CD4-positive, alpha-beta T cell (primary cell): ENCODE measurements at regions not wholly inside any gene's neighbourhood (a gene's known extent, or its start where the extent isn't known, plus 50 kb on each side); places are given as distances from the start of the nearest gene placed in this dataset.

ENCODE experiments used
- ATAC-seq: fragments of 200-7000 bp; cut with Tn5 transposase; one replicate; pipeline ENCODE4 v1.10.0; 2022; ENCODE audit warnings: mild to moderate bottlenecking; ENCODE audit not compliant: poor library complexity
- CTCF ChIA-PET: fragments of 350-600 bp; sonication (Branson Sonifier 250); formaldehyde crosslinking; loops from one replicate; lab custom pipeline; 2021; ENCODE audit warnings: antibody characterized with exemption, inconsistent platforms; lab: Charles Lee
- POLR2A ChIA-PET: fragments of 350-600 bp; sonication (Branson Sonifier 250); formaldehyde crosslinking; loops from one replicate; lab custom pipeline; 2021; ENCODE audit warnings: antibody characterized with exemption, inconsistent platforms; lab: Charles Lee
- DNase-seq, 14 experiments: peaks; one replicate each; pipeline ENCODE4 v3.0.0-alpha.2; 2013 to 2020; ENCODE audit warnings: mixed read lengths in 2 of 14
- H3K27ac ChIP-seq, 2 donors: one replicate each; pipeline versions ENCODE4 v1.5.1 to v1.7.0; 2013; ENCODE audit warnings: low read length in 2 of 2, low read depth in 1 of 2, mild to moderate bottlenecking in 1 of 2
- H3K27me3 ChIP-seq, 2 experiments: 1 replicate in 1 of 2; 2 replicates in 1 of 2; pipeline versions ENCODE4 v1.6.1 to v1.7.0; 2013; ENCODE audit warnings: low read length in 2 of 2, control low read depth in 1 of 2, mild to moderate bottlenecking in 1 of 2, moderate library complexity in 1 of 2; ENCODE audit not compliant: insufficient read depth in 2 of 2, control insufficient read depth in 1 of 2
- H3K36me3 ChIP-seq: one replicate; pipeline ENCODE4 v1.6.1; 2013; ENCODE audit warnings: low read length, control low read depth; ENCODE audit not compliant: insufficient read depth
- H3K4me1 ChIP-seq: one replicate; pipeline ENCODE4 v1.6.1; 2013; ENCODE audit warnings: low read length, control low read depth; ENCODE audit not compliant: insufficient read depth
- H3K4me3 ChIP-seq: one replicate; pipeline ENCODE4 v1.5.1; 2013; ENCODE audit warnings: mild to moderate bottlenecking, low read length, moderate library complexity
- H3K9me3 ChIP-seq, 2 experiments: 1 replicate in 1 of 2; 2 replicates in 1 of 2; pipeline versions ENCODE4 v1.6.1 to v1.7.0; 2013; ENCODE audit warnings: low read length in 2 of 2, mild to moderate bottlenecking in 2 of 2, control low read depth in 1 of 2, moderate library complexity in 1 of 2; ENCODE audit not compliant: control insufficient read depth in 1 of 2, insufficient read depth in 1 of 2
- H3K27ac Mint-ChIP-seq: one replicate; pipeline ENCODE4 v1.8.0; 2020; ENCODE audit warnings: mixed read lengths
- H3K27me3 Mint-ChIP-seq: one replicate; pipeline ENCODE4 v1.8.0; 2021; ENCODE audit warnings: mixed read lengths
- H3K36me3 Mint-ChIP-seq: one replicate; pipeline ENCODE4 v1.8.0; 2021; ENCODE audit warnings: low read depth, mixed read lengths
- H3K4me1 Mint-ChIP-seq: one replicate; pipeline ENCODE4 v1.8.0; 2021; ENCODE audit warnings: low read depth, mixed read lengths
- H3K4me3 Mint-ChIP-seq: one replicate; pipeline ENCODE4 v1.8.0; 2020; ENCODE audit warnings: mild to moderate bottlenecking, mixed read lengths
- H3K9me3 Mint-ChIP-seq: one replicate; pipeline ENCODE4 v1.8.0; 2020; ENCODE audit warnings: mixed read lengths
- intact Hi-C, 2 experiments: fragments of 100-400 bp; cut with DNase I in 1 of 2; cut with micrococcal nuclease in 1 of 2; formaldehyde crosslinking; loops; one replicate each; pipeline versions ENCODE4 v1.15.1 to v1.9.0; 2023 to 2025; cut with DNase I, micrococcal nuclease
- TF ChIP-seq, protein P1 (sequence below): fragments of 200-600 bp; IDR thresholded peaks from one replicate; pipeline ENCODE4 v1.8.0; 2022; ENCODE audit warnings: antibody characterized with exemption, mild to moderate bottlenecking

DNA sequence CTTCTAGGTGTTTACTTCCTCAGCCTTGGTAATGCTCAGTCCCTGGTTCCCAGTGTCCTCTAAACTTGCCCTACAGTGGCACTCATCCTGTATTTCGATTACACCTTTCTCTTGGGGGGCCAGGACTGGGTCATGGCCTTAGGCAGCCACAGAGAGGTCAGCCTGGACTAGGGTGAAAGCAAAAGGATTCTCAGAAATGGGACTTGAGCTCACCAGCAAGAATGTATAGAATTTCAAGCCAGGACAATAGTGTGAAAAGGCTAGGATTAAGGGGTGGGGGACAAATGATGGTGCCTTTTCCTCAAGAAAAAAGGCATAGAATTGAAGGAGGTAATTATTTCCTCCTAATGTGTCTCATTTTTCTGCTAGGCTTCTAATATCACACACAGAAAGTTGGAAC, 166.8 kb upstream of the RUNX1 start:
- Histone ChIP-seq H3K4me1 (no peaks in the 10 kb centered on the region), H3K27ac (no peak overlapping the region), H3K27me3 (no peaks in the 10 kb centered on the region), H3K9me3 (no peaks in the 10 kb centered on the region), H3K36me3 (no peaks in the 10 kb centered on the region), H3K4me3 (no peak overlapping the region)
- H3K4me3 Mint-ChIP-seq = no peak overlapping the region
- POLR2A ChIA-PET = no interaction called here
- CTCF ChIA-PET = no interaction called here
- intact Hi-C loops = no loop called here
- TF ChIP-seq, protein P1, sequence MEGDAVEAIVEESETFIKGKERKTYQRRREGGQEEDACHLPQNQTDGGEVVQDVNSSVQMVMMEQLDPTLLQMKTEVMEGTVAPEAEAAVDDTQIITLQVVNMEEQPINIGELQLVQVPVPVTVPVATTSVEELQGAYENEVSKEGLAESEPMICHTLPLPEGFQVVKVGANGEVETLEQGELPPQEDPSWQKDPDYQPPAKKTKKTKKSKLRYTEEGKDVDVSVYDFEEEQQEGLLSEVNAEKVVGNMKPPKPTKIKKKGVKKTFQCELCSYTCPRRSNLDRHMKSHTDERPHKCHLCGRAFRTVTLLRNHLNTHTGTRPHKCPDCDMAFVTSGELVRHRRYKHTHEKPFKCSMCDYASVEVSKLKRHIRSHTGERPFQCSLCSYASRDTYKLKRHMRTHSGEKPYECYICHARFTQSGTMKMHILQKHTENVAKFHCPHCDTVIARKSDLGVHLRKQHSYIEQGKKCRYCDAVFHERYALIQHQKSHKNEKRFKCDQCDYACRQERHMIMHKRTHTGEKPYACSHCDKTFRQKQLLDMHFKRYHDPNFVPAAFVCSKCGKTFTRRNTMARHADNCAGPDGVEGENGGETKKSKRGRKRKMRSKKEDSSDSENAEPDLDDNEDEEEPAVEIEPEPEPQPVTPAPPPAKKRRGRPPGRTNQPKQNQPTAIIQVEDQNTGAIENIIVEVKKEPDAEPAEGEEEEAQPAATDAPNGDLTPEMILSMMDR = no peak
- no peaks in the 10 kb centered on the region for H3K27me3 Mint-ChIP-seq
- no peaks in the 10 kb centered on the region for H3K9me3 Mint-ChIP-seq
- H3K36me3 Mint-ChIP-seq = no peaks in the 10 kb centered on the region
- DNase-seq (no peak), ATAC-seq (no peak)
- peaks cover 5% of the 10 kb centered on the region for H3K4me1 Mint-ChIP-seq
- H3K27ac Mint-ChIP-seq = no peak overlapping the region

DNA sequence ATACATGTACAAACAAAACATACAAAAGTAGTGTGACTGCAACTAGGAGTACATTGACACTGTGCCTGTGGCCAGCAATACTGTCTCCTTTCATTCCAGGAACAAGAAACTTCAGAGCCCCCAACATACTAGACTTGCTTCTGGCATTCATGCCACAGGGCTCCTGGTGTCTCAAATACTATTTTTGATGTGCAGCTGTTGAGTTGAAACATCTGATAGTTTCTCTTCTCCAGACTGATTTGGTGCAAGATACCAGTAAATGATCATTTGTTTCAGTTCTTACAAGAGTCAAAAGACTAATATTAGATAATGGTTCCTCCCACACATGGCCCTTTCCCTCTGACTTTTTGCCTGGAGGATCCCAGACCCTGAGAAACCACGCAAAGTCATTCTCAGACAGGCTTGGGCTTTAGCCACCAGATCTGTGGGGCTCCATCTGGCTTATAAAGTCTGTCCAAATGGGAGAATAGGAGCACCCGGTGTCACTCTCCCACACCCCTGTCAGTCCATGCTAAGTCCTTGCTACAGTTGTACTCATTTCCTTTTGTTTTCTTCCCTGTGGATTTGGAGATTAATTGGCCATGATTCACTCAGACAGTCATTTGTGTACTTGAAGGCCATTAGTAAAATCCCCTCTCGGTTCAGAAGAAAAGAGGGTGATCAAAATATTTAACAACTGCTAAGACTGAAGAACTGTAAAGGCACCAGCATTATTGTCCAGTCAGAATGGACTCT, 163.5 kb upstream of the RUNX1 start:
- DNase-seq (no peak), ATAC-seq (no peak)
- no peaks in the 10 kb centered on the region for H3K36me3 Mint-ChIP-seq
- Histone ChIP-seq H3K27ac (no peak overlapping the region), H3K27me3 (no peaks in the 10 kb centered on the region), H3K9me3 (peaks cover 0 to 5% of the 10 kb centered on the region in 2 experiments), H3K36me3 (no peaks in the 10 kb centered on the region), H3K4me1 (no peaks in the 10 kb centered on the region), H3K4me3 (no peak overlapping the region)
- no peaks in the 10 kb centered on the region for H3K27me3 Mint-ChIP-seq
- intact Hi-C loops = no loop called here
- H3K4me3 Mint-ChIP-seq = no peak overlapping the region
- ChIA-PET CTCF (no interaction called here), POLR2A (no interaction called here)
- no peak overlapping the region for H3K27ac Mint-ChIP-seq
- peaks cover 7% of the 10 kb centered on the region for H3K9me3 Mint-ChIP-seq
- TF ChIP-seq, protein P1 = no peak
- no peaks in the 10 kb centered on the region for H3K4me1 Mint-ChIP-seq

DNA sequence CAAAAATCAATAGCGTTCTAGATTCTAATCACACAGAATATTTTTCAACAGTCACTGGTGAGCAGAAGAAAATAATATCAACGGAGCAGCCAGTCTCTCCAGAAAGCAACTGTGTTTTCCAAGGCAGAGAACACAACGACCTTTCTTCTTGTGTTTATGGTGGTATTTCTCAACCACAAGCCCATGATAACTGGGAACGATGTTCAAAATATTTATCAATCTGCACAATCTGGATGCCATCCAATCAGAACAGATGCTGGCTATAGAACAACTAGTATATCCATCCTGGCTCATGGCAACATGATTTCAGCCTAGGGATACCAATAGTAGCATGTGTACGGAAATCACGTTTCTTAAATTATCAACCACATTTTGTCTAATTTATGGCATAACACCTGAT, 162.7 kb upstream of the RUNX1 start:
- Mint-ChIP-seq H3K4me1 (no peaks in the 10 kb centered on the region), H3K4me3 (no peak overlapping the region), H3K36me3 (no peaks in the 10 kb centered on the region), H3K27ac (no peak overlapping the region), H3K9me3 (peaks cover 7% of the 10 kb centered on the region), H3K27me3 (no peaks in the 10 kb centered on the region)
- ChIA-PET POLR2A (no interaction called here), CTCF (no interaction called here)
- H3K4me3 ChIP-seq = no peak overlapping the region
- no peaks in the 10 kb centered on the region for H3K36me3 ChIP-seq
- ATAC-seq (no peak), DNase-seq (no peak)
- intact Hi-C loops = no loop called here
- TF ChIP-seq, protein P1 = no peak
- H3K9me3 ChIP-seq = peaks cover 0 to 5% of the 10 kb centered on the region in 2 experiments
- no peaks in the 10 kb centered on the region for H3K4me1 ChIP-seq
- H3K27me3 ChIP-seq = no peaks in the 10 kb centered on the region
- H3K27ac ChIP-seq = no peak overlapping the region
